SU-DHL-6 (cell line): ENCODE measurements at regions not wholly inside any gene's neighbourhood (a gene's known extent, or its start where the extent isn't known, plus 50 kb on each side); places are given as distances from the start of the nearest gene placed in this dataset.

Experiments used
- CTCF ChIP-seq: fragments of 200-600 bp; sonication (generic); IDR thresholded peaks from one replicate; pipeline ENCODE4 v1.5.1; 2017; ENCODE audit warnings: antibody characterized with exemption, mild to moderate bottlenecking, low read length, moderate library complexity; ENCODE audit not compliant: insufficient read depth, poor library complexity, severe bottlenecking
- EZH2phosphoT487 ChIP-seq: fragments of 200-600 bp; sonication (generic), shearing (Covaris generic); conservative IDR thresholded peaks from 2 replicates; pipeline ENCODE4 v1.6.1; 2018; ENCODE audit warnings: mild to moderate bottlenecking, antibody characterized with exemption, low read length, moderate library complexity, mixed read lengths

DNA sequence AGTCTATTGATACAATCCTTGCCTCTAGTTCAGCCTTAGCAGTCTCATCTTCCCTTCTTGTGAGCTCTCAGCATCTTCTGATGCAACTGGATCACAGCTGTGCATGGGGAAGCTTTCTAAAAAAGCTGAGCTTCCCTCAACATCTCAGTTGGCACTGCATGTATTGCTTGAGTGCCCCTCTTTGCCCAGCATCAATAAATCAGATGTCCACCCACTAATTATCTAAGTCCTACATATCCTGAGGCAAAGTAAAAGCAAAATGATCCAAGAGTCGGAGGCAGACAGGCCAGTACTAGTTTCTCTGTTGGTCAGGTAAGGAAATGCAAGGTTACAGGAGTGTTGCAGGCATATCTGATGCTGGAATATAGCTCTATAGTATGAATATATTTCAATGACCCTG, 334.5 kb upstream of the NCAM1 start:
- no peak for TF ChIP-seq CTCF
- TF ChIP-seq EZH2phosphoT487 = no peak
